Upper lobe of left lung (tissue), 4 donors: ENCODE measurements at regions not wholly inside any gene's neighbourhood (a gene's known extent, or its start where the extent isn't known, plus 50 kb on each side); places are given as distances from the start of the nearest gene placed in this dataset.

Source experiments
- EP300 ChIP-seq, 4 donors: sonication (generic); formaldehyde crosslinking; IDR thresholded peaks; one replicate each; pipeline ENCODE4 v1.5.1; 2017; ENCODE audit warnings: antibody characterized with exemption in 4 of 4, control low read depth in 2 of 4
- POLR2A ChIP-seq, 4 donors: fragments of 450-650 bp; IDR thresholded peaks; one replicate each; pipeline ENCODE4 v1.5.1; 2016 to 2017; ENCODE audit warnings: antibody characterized with exemption in 4 of 4, mild to moderate bottlenecking in 2 of 4
- POLR2AphosphoS5 ChIP-seq, 2 donors: sonication (generic); formaldehyde crosslinking; IDR thresholded peaks; one replicate each; pipeline ENCODE4 v1.5.1; 2017; ENCODE audit warnings: antibody characterized with exemption in 2 of 2
- TF ChIP-seq, protein P1 (sequence below), 6 experiments: fragments of 450-650 bp in 4 of 6; fragments of 200-600 bp in 2 of 6; sonication (generic) in 2 of 6; IDR thresholded peaks; one replicate each; pipeline ENCODE4 v1.5.1; 2016 to 2019; ENCODE audit warnings: antibody characterized with exemption in 6 of 6

GRCh38 chr3:56930706-56931105, 129.0 kb upstream of the ARHGEF3 start:
- no peak for TF ChIP-seq POLR2A (IDR thresholded peaks at IDR 0.05)
- TF ChIP-seq, protein P1, sequence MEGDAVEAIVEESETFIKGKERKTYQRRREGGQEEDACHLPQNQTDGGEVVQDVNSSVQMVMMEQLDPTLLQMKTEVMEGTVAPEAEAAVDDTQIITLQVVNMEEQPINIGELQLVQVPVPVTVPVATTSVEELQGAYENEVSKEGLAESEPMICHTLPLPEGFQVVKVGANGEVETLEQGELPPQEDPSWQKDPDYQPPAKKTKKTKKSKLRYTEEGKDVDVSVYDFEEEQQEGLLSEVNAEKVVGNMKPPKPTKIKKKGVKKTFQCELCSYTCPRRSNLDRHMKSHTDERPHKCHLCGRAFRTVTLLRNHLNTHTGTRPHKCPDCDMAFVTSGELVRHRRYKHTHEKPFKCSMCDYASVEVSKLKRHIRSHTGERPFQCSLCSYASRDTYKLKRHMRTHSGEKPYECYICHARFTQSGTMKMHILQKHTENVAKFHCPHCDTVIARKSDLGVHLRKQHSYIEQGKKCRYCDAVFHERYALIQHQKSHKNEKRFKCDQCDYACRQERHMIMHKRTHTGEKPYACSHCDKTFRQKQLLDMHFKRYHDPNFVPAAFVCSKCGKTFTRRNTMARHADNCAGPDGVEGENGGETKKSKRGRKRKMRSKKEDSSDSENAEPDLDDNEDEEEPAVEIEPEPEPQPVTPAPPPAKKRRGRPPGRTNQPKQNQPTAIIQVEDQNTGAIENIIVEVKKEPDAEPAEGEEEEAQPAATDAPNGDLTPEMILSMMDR (IDR thresholded peaks at IDR 0.05): no peak
- no peak for TF ChIP-seq POLR2AphosphoS5 (IDR thresholded peaks at IDR 0.05)
- TF ChIP-seq EP300 (IDR thresholded peaks at IDR 0.05): no peak
